ENCODE measurements at regions not wholly inside any gene's neighbourhood (a gene's known extent, or its start where the extent isn't known, plus 50 kb on each side); places are given as distances from the start of the nearest gene placed in this dataset.
"Not testable (repeated sequence)": the region's sequence is repeated elsewhere in the genome, so short reads cannot be mapped to it uniquely, and the experiment has no call there.

GRCh38 chr10:44267007-44267406 is 117.9 kb downstream of the CXCL12 start:
- no peak for FAIRE-seq

GRCh38 chr10:44264244-44264643 is 120.7 kb downstream of the CXCL12 start:
- FAIRE-seq, result no peak

GRCh38 chr10:44263771-44264170 is 121.1 kb downstream of the CXCL12 start:
- no peak for FAIRE-seq

DNA sequence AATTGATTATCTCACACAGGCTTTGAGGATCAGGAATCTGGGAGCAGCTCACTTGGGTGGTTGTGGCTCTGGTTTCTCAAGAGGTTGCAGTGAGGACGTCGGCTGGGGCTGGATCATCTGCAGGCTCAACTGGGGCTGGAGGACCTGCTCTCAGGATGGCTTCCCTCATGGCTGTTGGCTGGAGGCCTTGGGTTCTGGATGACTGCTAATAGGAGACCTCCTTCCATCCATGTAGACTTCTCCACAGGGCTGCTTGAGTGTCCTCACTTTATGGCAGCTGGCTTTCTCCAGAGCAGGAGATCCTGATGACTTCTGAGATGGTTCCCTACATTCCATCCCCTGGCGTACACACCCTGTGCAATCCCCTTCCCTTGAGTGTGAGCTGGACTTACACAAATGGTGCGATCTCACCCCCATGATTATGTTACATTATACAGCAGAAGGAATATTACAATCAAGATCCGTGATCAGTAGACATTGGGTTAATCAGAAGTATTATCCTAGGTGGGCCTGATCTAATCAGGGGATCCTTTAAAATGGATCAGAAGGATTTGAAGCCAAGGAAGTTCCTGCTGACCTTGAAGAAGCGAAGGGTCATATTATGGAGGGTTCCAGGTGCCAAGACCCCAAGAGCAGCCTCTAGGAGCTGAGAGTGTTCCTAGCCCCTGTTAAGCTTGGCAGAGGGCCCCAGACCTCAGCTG is 122.2 kb downstream of the CXCL12 start:
- no peak for FAIRE-seq

GRCh38 chr10:44261710-44262455 is 123.0 kb downstream of the CXCL12 start:
- FAIRE-seq, result no peak

- no peak for FAIRE-seq
These were observed 123.6 kb downstream of the CXCL12 start for GRCh38 chr10:44261296-44261695.

- no peak for FAIRE-seq
These were observed 124.5 kb downstream of the CXCL12 start for GRCh38 chr10:44260286-44260928.

- no peak for FAIRE-seq
These were observed 125.6 kb downstream of the CXCL12 start for GRCh38 chr10:44259090-44259874.

DNA sequence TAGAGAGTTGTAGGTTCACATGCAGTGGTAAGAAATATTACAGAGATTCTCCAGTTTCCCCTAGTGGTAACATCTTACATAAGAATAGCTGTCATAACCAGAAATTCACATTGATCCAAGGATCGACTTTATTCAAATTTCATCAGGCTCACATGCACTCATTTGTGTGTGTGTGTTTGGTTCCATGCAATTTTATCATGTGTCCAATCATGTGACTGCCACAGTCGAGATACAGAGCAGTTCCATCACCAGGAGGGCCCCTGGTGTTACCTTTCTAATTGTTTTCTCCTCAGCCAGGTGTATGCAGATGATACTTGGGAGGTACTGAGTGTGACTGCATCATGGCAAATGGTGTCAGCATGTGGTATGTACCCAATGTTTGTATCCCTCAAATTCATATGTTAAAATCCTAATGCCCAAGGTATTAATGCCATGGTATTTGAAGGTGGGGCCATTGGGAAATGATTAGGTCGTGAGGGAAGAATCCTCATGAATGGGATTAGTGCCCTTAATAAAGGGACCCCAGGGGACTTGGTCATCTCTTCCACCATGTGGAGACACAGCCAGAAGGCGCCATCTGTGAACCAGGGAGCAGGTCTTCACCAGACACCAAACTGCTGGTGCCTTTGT is 126.3 kb downstream of the CXCL12 start:
- FAIRE-seq, result no peak

- FAIRE-seq, result no peak
These were observed 126.9 kb downstream of the CXCL12 start for GRCh38 chr10:44258019-44258418.

DNA sequence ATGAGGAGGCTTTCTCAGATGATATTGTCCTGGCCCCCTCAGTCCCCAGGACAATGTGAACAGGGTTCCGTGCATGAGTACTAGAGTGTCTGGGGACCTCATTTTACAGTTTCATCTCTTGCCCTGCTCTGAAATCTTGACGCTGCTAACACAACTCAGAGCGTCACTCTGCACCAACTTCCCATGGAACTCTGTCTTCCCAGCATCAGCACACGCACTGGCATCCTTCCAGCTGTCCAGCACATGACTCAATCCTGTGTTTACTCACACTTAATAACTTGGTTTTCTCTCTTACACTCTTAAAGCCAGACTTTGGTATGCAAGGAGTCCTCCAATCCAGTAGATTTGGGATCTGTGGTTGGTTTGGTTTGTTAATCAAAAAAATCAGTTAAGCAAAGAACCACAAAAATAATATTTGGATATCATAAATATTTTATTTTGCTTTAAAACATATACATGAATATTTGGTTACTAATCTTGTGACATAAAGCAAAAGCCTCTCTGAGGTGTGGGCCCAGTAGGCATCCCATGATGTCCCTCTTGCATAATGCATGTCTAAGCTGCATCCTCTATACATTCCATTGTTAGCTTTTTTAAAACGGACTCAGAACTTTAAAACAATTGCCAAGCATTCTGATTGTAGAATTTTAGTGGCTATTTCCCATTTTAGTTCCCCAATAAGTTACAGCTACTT is 131.0 kb downstream of the CXCL12 start:
- no peak for FAIRE-seq

DNA sequence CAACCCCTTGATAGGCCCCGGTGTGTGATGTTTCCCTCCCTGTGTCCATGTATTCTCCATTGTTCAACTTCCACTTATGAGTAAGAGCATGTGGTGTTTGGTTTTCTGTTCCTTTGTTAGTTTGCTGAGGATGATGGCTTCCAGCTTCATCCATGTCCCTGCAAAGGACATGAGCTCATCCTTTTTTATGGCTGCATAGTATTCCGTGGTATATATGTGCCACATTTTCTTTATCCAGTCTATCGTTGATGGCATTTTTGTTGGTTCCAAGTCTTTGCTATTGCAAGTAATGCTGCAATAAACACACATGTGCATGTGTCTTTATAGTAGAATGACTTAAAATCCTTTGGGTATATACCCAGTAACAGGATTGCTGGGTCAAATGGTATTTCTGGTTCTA is 132.3 kb downstream of the CXCL12 start:
- not testable (repeated sequence) for FAIRE-seq

DNA sequence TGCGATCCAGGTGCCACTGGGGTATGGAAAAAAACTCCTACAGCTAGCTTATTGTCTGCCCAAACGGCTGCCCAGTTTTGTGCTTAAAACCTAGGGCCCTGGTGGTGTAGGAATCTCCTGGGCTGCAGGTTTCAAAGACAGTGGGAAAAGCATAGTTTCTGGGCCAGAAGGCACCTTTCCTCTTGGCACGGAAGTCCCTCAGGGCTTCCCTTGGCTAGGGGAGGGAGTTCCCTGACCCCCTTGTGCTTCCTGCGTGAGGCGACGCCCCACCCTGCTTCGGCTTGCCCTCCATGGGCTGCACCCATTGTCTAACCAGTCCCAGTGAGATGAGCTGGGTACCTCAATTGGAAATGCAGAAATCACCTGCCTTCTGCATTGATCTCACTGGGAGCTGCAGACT is 135.0 kb downstream of the CXCL12 start:
- FAIRE-seq, result not testable (repeated sequence)

DNA sequence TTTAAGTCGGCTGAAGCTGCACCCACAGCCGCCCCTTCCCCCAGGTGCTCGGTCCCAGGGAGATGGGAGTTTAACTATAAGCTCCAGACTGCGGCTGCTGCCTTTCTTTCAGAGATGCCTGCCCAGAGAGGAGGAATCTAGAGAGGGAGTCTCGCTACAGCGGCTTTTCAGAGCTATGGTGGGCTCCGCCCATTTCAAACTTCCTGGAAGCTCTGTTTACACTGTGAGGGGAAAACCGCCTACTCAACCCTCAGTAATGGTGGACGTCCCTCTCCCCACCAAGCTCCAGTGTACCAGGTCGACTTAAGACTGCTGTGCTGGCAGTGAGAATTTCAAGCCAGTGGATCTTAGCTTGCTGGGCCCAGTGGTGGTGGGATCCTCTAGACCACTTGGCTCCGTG is 135.4 kb downstream of the CXCL12 start:
- no peak for FAIRE-seq

GRCh38 chr10:44246700-44247099 is 138.2 kb downstream of the CXCL12 start:
- FAIRE-seq, result not testable (repeated sequence)

DNA sequence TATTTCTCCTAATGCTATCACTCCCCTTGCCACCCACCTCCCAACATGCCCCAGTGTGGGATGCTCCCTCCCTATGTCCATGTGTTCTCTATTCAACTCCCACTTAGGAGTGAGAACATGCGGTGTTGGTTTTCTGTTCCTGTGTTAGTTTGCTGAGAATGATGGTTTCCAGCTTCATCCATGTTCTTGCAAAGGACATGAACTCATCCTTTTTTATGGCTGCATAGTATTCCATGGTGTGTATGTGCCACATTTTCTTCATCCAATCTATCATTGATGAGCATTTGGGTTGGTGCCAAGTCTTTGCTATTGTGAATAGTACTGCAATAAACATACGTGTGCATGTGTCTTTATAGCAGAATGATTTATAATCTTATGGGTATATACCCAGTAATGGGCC is 138.6 kb downstream of the CXCL12 start:
- not testable (repeated sequence) for FAIRE-seq

DNA sequence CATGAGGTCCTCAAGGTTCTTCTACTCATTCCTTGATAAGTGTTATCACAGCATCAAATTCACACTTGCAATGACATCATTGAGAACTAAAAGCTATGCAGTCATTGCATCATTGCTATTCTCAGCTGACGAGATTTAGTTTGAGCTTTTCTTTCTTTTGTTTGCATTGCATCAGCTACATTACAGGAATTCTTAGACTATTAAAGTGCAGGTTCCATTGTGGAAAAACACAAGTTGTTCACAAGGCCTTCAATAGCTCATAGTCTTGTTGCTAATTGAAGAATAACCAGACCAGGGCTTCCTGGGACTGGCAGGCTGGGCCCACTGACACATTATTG is 139.3 kb downstream of the CXCL12 start:
- no peak for FAIRE-seq

- no peak for FAIRE-seq
These were observed 139.9 kb downstream of the CXCL12 start for GRCh38 chr10:44244745-44245600.

GRCh38 chr10:44243851-44244510 is 140.9 kb downstream of the CXCL12 start:
- FAIRE-seq, result no peak

DNA sequence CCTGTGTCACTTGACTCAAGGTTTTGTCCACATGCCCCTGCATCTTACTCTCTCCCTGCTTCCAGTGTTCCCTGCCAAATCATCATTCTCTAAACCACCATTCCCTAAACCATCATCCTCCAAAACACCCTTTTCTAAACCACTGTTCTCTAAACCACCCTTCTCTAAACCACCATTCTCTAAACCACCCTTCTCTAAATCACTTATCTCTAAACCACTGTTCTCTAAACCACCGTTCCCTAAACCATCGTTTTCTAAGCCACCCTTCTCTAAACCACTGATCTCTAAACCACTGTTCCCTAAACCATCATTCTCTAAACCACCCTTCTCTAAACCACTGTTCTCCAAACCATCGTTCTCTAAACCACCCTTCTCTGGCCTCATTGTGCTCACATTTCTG is 142.1 kb downstream of the CXCL12 start:
- FAIRE-seq, result no peak

GRCh38 chr10:44242091-44242490 is 142.8 kb downstream of the CXCL12 start:
- no peak for FAIRE-seq

Data from endometrium (tissue), 2 donors.